Fibroblast of mammary gland (primary cell): ENCODE measurements at regions not wholly inside any gene's neighbourhood (a gene's known extent, or its start where the extent isn't known, plus 50 kb on each side); places are given as distances from the start of the nearest gene placed in this dataset.

ENCODE experiments used
- DNase-seq: peaks from one replicate; pipeline ENCODE4 v3.0.0-alpha.2; 2010; ENCODE audit warnings: low read depth
- H3K4me3 ChIP-seq: 2 replicates; pipeline ENCODE4 v1.5.1; 2011; ENCODE audit warnings: low read depth, mild to moderate bottlenecking, low read length, moderate library complexity; ENCODE audit not compliant: control insufficient read depth
- TF ChIP-seq, protein P1 (sequence below): conservative IDR thresholded peaks from 2 replicates; pipeline ENCODE4 v1.5.1; 2011; ENCODE audit warnings: low read depth, low read length, inconsistent platforms; ENCODE audit not compliant: control insufficient read depth, insufficient read depth

GRCh38 chrX:5265324-5265850 is 963.3 kb downstream of the NLGN4X start:
- H3K4me3 ChIP-seq: no peak overlapping the region
- DNase-seq: no peak
- TF ChIP-seq, protein P1, sequence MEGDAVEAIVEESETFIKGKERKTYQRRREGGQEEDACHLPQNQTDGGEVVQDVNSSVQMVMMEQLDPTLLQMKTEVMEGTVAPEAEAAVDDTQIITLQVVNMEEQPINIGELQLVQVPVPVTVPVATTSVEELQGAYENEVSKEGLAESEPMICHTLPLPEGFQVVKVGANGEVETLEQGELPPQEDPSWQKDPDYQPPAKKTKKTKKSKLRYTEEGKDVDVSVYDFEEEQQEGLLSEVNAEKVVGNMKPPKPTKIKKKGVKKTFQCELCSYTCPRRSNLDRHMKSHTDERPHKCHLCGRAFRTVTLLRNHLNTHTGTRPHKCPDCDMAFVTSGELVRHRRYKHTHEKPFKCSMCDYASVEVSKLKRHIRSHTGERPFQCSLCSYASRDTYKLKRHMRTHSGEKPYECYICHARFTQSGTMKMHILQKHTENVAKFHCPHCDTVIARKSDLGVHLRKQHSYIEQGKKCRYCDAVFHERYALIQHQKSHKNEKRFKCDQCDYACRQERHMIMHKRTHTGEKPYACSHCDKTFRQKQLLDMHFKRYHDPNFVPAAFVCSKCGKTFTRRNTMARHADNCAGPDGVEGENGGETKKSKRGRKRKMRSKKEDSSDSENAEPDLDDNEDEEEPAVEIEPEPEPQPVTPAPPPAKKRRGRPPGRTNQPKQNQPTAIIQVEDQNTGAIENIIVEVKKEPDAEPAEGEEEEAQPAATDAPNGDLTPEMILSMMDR: no peak

GRCh38 chrX:5250106-5250505 is 978.6 kb downstream of the NLGN4X start:
- DNase-seq: no peak
- TF ChIP-seq, protein P1: no peak
- no peak overlapping the region for H3K4me3 ChIP-seq

DNA sequence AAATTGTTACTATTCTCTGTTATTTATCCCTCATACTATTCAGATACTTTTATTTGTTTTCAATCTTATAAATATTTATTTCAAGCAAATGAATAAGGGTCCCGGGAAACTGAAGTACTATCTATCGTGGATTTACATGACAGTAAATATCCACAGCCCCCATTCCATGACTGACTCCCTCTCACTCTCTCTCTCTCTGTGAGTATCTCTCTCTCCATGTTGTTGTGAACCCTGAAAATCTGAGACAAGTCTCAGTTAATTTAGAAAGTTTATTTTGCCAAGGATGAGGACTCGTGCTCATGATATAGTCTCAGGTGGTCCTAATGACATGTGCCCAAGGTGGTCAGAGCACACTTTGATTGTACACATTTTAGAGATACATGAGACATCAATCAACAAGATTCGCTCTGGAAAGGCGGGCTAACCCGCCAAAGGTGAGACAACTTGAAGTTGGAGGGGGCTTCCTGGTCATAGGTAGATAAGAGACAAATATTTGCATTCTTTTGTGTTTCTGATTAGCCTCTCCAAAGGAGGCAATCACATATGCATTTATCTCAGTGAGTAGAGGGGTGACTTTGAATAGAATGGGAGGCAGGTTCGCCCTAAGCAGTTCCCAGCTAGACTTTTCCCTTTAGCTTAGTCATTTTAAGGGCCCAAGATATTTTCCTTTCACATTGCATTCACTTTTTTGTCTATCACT is 986.4 kb downstream of the NLGN4X start:
- TF ChIP-seq, protein P1: no peak
- no peak overlapping the region for H3K4me3 ChIP-seq
- DNase-seq: no peak

- TF ChIP-seq, protein P1: no peak
- H3K4me3 ChIP-seq: no peak overlapping the region
- DNase-seq: no peak
These were observed 991.9 kb downstream of the NLGN4X start for GRCh38 chrX:5236749-5237148.

DNA sequence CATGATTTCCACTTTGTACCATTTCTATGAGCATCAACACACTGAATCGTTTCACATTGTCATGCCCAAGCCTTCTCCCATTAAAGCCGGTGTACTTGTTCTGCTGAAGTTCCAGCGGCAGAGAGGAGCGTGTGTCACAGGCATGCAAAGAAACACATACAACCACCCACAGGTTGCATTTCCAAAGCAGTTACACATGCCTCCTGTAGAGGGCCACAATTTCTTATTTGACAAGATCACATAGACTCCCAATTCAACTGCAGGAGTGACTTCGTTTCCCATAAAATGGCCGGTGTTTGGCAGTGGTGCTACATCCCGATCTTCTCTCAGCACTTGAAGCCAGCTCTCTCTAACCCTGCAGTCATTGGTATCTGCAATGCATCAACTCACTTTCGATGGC is 992.6 kb downstream of the NLGN4X start:
- no peak for DNase-seq
- no peak overlapping the region for H3K4me3 ChIP-seq
- TF ChIP-seq, protein P1: no peak

DNA sequence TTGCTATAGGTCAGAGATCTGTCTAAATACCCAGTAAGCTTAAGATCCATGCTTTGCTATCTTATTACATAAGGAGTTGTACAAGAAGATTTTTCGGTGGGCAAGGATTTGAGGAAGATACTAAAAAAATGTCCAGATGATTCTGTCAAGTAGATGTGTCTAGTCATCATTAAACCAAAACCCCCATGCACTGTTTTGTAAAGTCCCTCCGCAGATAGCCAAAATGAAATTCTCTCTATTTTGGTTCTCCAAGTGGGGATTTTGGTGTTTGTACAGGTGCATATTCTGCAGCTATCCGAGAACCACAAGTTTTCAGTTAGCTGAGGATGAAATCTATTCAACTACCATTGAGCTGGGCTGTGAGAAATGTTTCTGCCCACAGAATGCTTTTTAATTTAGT is 994.8 kb downstream of the NLGN4X start:
- TF ChIP-seq, protein P1: no peak
- DNase-seq: no peak
- H3K4me3 ChIP-seq: no peak overlapping the region

GRCh38 chrX:5220421-5220820 is 1008.2 kb downstream of the NLGN4X start:
- TF ChIP-seq, protein P1: no peak
- H3K4me3 ChIP-seq: no peak overlapping the region
- DNase-seq: no peak
